H1 (cell line): ENCODE measurements at regions not wholly inside any gene's neighbourhood (a gene's known extent, or its start where the extent isn't known, plus 50 kb on each side); places are given as distances from the start of the nearest gene placed in this dataset.

ENCODE experiments used
- CTCF ChIA-PET: fragments of 300-600 bp; sonication (Branson Sonifier 250); formaldehyde crosslinking; loops from one replicate; lab custom pipeline; 2021; ENCODE audit not compliant: partially characterized antibody; lab: Charles Lee
- POLR2A ChIA-PET: fragments of 300-600 bp; sonication (Branson Sonifier 250); formaldehyde crosslinking; loops from one replicate; lab custom pipeline; 2021; ENCODE audit warnings: inconsistent platforms; ENCODE audit not compliant: partially characterized antibody; lab: Charles Lee
- DNase-seq, 2 experiments: peaks; one replicate each; pipeline versions ENCODE4 v3.0.0 to v3.0.0-alpha.2; 2010 to 2022; ENCODE audit warnings: low spot score in 2 of 2, low read depth in 1 of 2, mixed read lengths in 1 of 2
- FAIRE-seq: peaks from 2 replicates; lab custom pipeline; 2011; peaks lifted over from hg19 to GRCh38; lab: Jason Lieb, UNC
- H2AFZ ChIP-seq: 2 replicates; pipeline ENCODE4 v1.8.1; 2012; ENCODE audit warnings: low read length, inconsistent platforms
- H2AK5ac ChIP-seq: 2 replicates; pipeline ENCODE4 v1.6.1; 2013; ENCODE audit warnings: low read depth, low read length
- H2BK120ac ChIP-seq: replicated peaks from 2 replicates; pipeline ENCODE3; 2013; ENCODE audit warnings: low read depth, low read length, inconsistent platforms
- H2BK12ac ChIP-seq: 2 replicates; pipeline ENCODE4 v1.6.1; 2013; ENCODE audit warnings: low read depth, low read length
- H2BK15ac ChIP-seq: 2 replicates; pipeline ENCODE4 v1.6.1; 2013; ENCODE audit warnings: low read length
- H2BK20ac ChIP-seq: 2 replicates; pipeline ENCODE4 v1.6.1; 2013; ENCODE audit warnings: low read length
- H2BK5ac ChIP-seq: 2 replicates; pipeline ENCODE4 v1.6.1; 2013; ENCODE audit warnings: low read depth, low read length
- H3K14ac ChIP-seq: 2 replicates; pipeline ENCODE4 v1.6.1; 2013; ENCODE audit warnings: inconsistent platforms; ENCODE audit not compliant: insufficient read length
- H3K18ac ChIP-seq: 2 replicates; pipeline ENCODE4 v1.6.1; 2013; ENCODE audit warnings: low read length; ENCODE audit errors: extremely low read depth
- H3K23ac ChIP-seq: 2 replicates; pipeline ENCODE4 v1.6.1; 2013; ENCODE audit warnings: inconsistent platforms; ENCODE audit not compliant: insufficient read length
- H3K23me2 ChIP-seq: 2 replicates; pipeline ENCODE4 v1.6.1; 2013; ENCODE audit warnings: low read depth, low read length
- H3K27ac ChIP-seq: 2 replicates; pipeline ENCODE4 v1.6.1; 2011; ENCODE audit warnings: low read depth, low read length, inconsistent platforms
- H3K27me3 ChIP-seq, 4 experiments: replicated peaks in 1 of 4; 1 replicate in 1 of 4; 2 replicates in 3 of 4; pipeline versions ENCODE4 v1.6.1 to v1.8.1; 2011 to 2013; ENCODE audit warnings: low read length in 3 of 4, mild to moderate bottlenecking in 3 of 4, inconsistent platforms in 2 of 4, mixed read lengths in 2 of 4, moderate library complexity in 1 of 4; ENCODE audit not compliant: control insufficient read depth in 3 of 4, insufficient read depth in 3 of 4; ENCODE audit errors: extremely low read depth in 1 of 4
- H3K36me3 ChIP-seq, 4 experiments: 2 replicates each; pipeline versions ENCODE4 v1.6.1 to v1.8.1; 2011 to 2013; ENCODE audit warnings: mild to moderate bottlenecking in 4 of 4, low read length in 3 of 4, moderate library complexity in 2 of 4, control low read depth in 1 of 4, inconsistent platforms in 1 of 4; ENCODE audit not compliant: insufficient read depth in 4 of 4, control insufficient read depth in 2 of 4
- H3K4ac ChIP-seq: replicated peaks from 2 replicates; pipeline ENCODE3; 2013; ENCODE audit warnings: low read length, low read depth, mixed read lengths, inconsistent platforms; ENCODE audit not compliant: insufficient read length
- H3K4me1 ChIP-seq, 4 experiments: replicated peaks in 1 of 4; 1 replicate in 1 of 4; 2 replicates in 3 of 4; pipeline versions ENCODE4 v1.6.1 to v1.8.1; 2011 to 2013; ENCODE audit warnings: low read length in 3 of 4, inconsistent platforms in 2 of 4, mixed read lengths in 1 of 4; ENCODE audit not compliant: insufficient read depth in 4 of 4, control insufficient read depth in 3 of 4
- H3K4me2 ChIP-seq, 2 experiments: 2 replicates each; pipeline versions ENCODE4 v1.6.1 to v1.8.1; 2011 to 2013; ENCODE audit warnings: low read depth in 2 of 2, low read length in 2 of 2, control low read depth in 1 of 2, inconsistent platforms in 1 of 2, mild to moderate bottlenecking in 1 of 2; ENCODE audit not compliant: insufficient read depth in 1 of 2
- H3K4me3 ChIP-seq, 4 experiments: fragments of 200-600, 300-600 bp in 1 of 4; sonication (generic), shearing (Covaris generic), sonication (Bioruptor Twin) in 1 of 4; 2 replicates each; pipeline versions ENCODE4 v1.5.1 to v1.8.1; 2011 to 2016; ENCODE audit warnings: low read length in 4 of 4, low read depth in 3 of 4, control low read depth in 2 of 4, inconsistent platforms in 2 of 4, mild to moderate bottlenecking in 2 of 4, mixed read lengths in 1 of 4, moderate library complexity in 1 of 4; ENCODE audit not compliant: insufficient read depth in 2 of 4; ENCODE audit errors: extremely low read depth in 1 of 4
- H3K56ac ChIP-seq: replicated peaks from 2 replicates; pipeline ENCODE3; 2013; ENCODE audit warnings: low read depth, mild to moderate bottlenecking, mixed read lengths, low read length, inconsistent platforms; ENCODE audit not compliant: insufficient read length
- H3K79me1 ChIP-seq: 2 replicates; pipeline ENCODE4 v1.6.1; 2013; ENCODE audit warnings: low read depth, low read length, control low read depth
- H3K79me2 ChIP-seq, 2 experiments: 2 replicates each; pipeline versions ENCODE4 v1.6.1 to v1.8.1; 2012 to 2013; ENCODE audit warnings: low read length in 2 of 2, mild to moderate bottlenecking in 2 of 2, inconsistent platforms in 1 of 2; ENCODE audit not compliant: insufficient read depth in 2 of 2, control insufficient read depth in 1 of 2
- H3K9ac ChIP-seq, 4 experiments: replicated peaks in 1 of 4; 1 replicate in 1 of 4; 2 replicates in 3 of 4; pipeline versions ENCODE4 v1.6.1 to v1.8.1; 2011 to 2013; ENCODE audit warnings: low read depth in 3 of 4, low read length in 3 of 4, control low read depth in 2 of 4, mild to moderate bottlenecking in 2 of 4, moderate library complexity in 2 of 4, inconsistent platforms in 1 of 4; ENCODE audit errors: extremely low read depth in 1 of 4
- H3K9me3 ChIP-seq, 2 experiments: 2 replicates each; pipeline versions ENCODE4 v1.6.1 to v1.8.1; 2012 to 2013; ENCODE audit warnings: mild to moderate bottlenecking in 2 of 2, moderate library complexity in 2 of 2, control low read depth in 1 of 2, inconsistent platforms in 1 of 2, low read depth in 1 of 2, low read length in 1 of 2, mixed read lengths in 1 of 2; ENCODE audit not compliant: insufficient read depth in 2 of 2
- H4K20me1 ChIP-seq, 2 experiments: replicated peaks in 1 of 2; 2 replicates each; pipeline versions ENCODE3 to v1.8.1; 2011 to 2013; ENCODE audit warnings: inconsistent platforms in 2 of 2, low read length in 2 of 2, mild to moderate bottlenecking in 1 of 2; ENCODE audit not compliant: insufficient read depth in 2 of 2, control insufficient read depth in 1 of 2
- H4K5ac ChIP-seq: 2 replicates; pipeline ENCODE4 v1.6.1; 2013; ENCODE audit warnings: low read length, low read depth, mixed read lengths, inconsistent platforms; ENCODE audit not compliant: insufficient read length
- H4K8ac ChIP-seq: 2 replicates; pipeline ENCODE4 v1.8.0; 2013; ENCODE audit warnings: mild to moderate bottlenecking, moderate library complexity, low read length, inconsistent platforms; ENCODE audit not compliant: insufficient read depth; ENCODE audit errors: extremely low read depth
- H4K91ac ChIP-seq: replicated peaks from 2 replicates; pipeline ENCODE3; 2013; ENCODE audit warnings: low read length, mixed read lengths, inconsistent platforms; ENCODE audit not compliant: insufficient read length
- BACH1 ChIP-seq: IDR thresholded peaks from 2 replicates; pipeline ENCODE4 v1.6.1; 2012; ENCODE audit warnings: low read length, improper control_type of control experiment
- CBX5 ChIP-seq: fragments of 300-800, 300-1000 bp; sonication (generic); IDR thresholded peaks from 2 replicates; pipeline ENCODE4 v1.7.1; 2016; ENCODE audit warnings: antibody characterized with exemption, low read length, low read depth
- EGR1 ChIP-seq: IDR thresholded peaks from 2 replicates; pipeline ENCODE4 v1.6.1; 2011; ENCODE audit warnings: low read depth, low read length, borderline replicate concordance
- GTF2F1 ChIP-seq: IDR thresholded peaks from 2 replicates; pipeline ENCODE4 v1.6.1; 2012; ENCODE audit warnings: low read depth, low read length, improper control_type of control experiment, borderline replicate concordance
- KDM1A ChIP-seq: fragments of 200-600, 300-600 bp; sonication (generic); IDR thresholded peaks from 2 replicates; pipeline ENCODE4 v1.7.1; 2016; ENCODE audit warnings: mild to moderate bottlenecking, low read length, borderline replicate concordance
- NANOG ChIP-seq: IDR thresholded peaks from 2 replicates; pipeline ENCODE4 v1.6.1; 2011; ENCODE audit warnings: low read length, low read depth, mild to moderate bottlenecking, inconsistent platforms; ENCODE audit not compliant: insufficient read depth, poor library complexity, severe bottlenecking
- SP2 ChIP-seq: IDR thresholded peaks from 2 replicates; pipeline ENCODE4 v1.6.1; 2012; ENCODE audit warnings: mild to moderate bottlenecking, low read length, inconsistent platforms
- SUZ12 ChIP-seq: fragments of 200-600 bp; sonication (generic); IDR thresholded peaks from 2 replicates; pipeline ENCODE4 v1.6.1; 2012; ENCODE audit warnings: mild to moderate bottlenecking, inconsistent platforms, low read length, moderate library complexity, mixed read lengths
- TAF1 ChIP-seq: IDR thresholded peaks from 2 replicates; pipeline ENCODE4 v1.6.1; 2011; ENCODE audit warnings: mild to moderate bottlenecking, low read depth, low read length
- TAF7 ChIP-seq: optimal IDR thresholded peaks from 2 replicates; pipeline ENCODE3; 2011; ENCODE audit warnings: low read depth, mild to moderate bottlenecking, inconsistent platforms, low read length, moderate library complexity, borderline replicate concordance
- TEAD4 ChIP-seq: IDR thresholded peaks from 2 replicates; pipeline ENCODE4 v1.6.1; 2012; ENCODE audit warnings: low read depth, low read length, inconsistent platforms, mixed read lengths
- WGBS, 2 experiments: shearing (Covaris generic) in 1 of 2; methylation state at CpG; one replicate each; pipeline versions ENCODE4 v1.1.6 to v1.1.7; 2013 to 2015; ENCODE audit warnings: low lambda C conversion rate in 2 of 2, mixed read lengths in 2 of 2, inconsistent platforms in 1 of 2, low coverage in 1 of 2, missing lambda C conversion rate in 1 of 2; ENCODE audit not compliant: insufficient replicate concordance in 2 of 2, insufficient coverage in 1 of 2, insufficient read length in 1 of 2; ENCODE audit errors: extremely low coverage in 1 of 2, missing lambda C conversion rate in 1 of 2; 5-methylcytosine and 5-hydroxymethylcytosine counted together
- TF ChIP-seq, protein P1 (sequence below): IDR thresholded peaks from 2 replicates; pipeline ENCODE4 v1.6.1; 2011; ENCODE audit warnings: low read depth, mild to moderate bottlenecking, low read length; ENCODE audit not compliant: insufficient read depth
- TF ChIP-seq, protein P2 (sequence below): IDR thresholded peaks from 2 replicates; pipeline ENCODE4 v1.6.1; 2012; ENCODE audit warnings: inconsistent platforms

DNA sequence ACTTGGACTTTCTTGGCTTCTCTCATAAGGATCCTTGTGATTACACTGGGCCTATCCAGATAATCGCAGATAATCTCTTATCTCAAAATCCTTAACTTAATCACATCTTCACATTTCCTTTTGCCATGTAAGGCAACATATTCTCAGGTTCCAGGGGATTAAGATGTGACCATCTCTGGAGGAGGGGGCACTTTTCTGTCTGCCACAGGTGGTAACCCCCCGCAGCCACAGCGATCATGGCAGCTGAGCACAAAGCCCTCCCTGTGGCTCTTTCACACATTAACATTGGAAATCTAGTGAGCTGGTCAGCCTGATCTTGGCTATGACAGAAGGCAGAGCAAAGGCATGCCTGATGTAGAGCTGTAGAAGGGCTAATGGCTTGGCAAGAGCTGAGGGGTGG is 69.1 kb upstream of the CD82 start:
- Histone ChIP-seq H3K9ac (no peak overlapping the region), H3K4me1 (no peaks in the 10 kb centered on the region), H2AFZ (no peak overlapping the region), H2BK120ac (no peak overlapping the region), H3K79me1 (no peaks in the 10 kb centered on the region), H4K20me1 (no peaks in the 10 kb centered on the region), H3K4me2 (no peak overlapping the region), H4K91ac (no peak overlapping the region), H3K36me3 (no peaks in the 10 kb centered on the region), H3K9me3 (no peaks in the 10 kb centered on the region), H3K27me3 (no peaks in the 10 kb centered on the region), H3K23ac (no peak overlapping the region), H3K79me2 (no peaks in the 10 kb centered on the region), H3K23me2 (no peaks in the 10 kb centered on the region), H3K18ac (no peak overlapping the region), H3K14ac (no peak overlapping the region), H4K8ac (no peak overlapping the region), H2BK5ac (no peak overlapping the region), H2BK20ac (no peak overlapping the region), H2AK5ac (no peak overlapping the region), H3K4ac (no peak overlapping the region), H3K27ac (no peak overlapping the region), H2BK15ac (no peak overlapping the region), H4K5ac (no peak overlapping the region), H2BK12ac (no peak overlapping the region; the same call in 1 of the 2 replicates), H3K4me3 (no peak overlapping the region), H3K56ac (no peak overlapping the region)
- ChIA-PET POLR2A (interaction anchor here (0.6 kb wide), 1 partner anchor 56 kb away, joined by 3 read pairs; no protein-coding TSS in a partner anchor), CTCF (interaction anchor here (1.0 to 1.8 kb wide), 5 partner anchors 27 to 145 kb away, joined by 3 to 5 read pairs (median 3); no protein-coding TSS in a partner anchor)
- no peak for DNase-seq
- FAIRE-seq: no peak
- 86% methylated on average over 3 of the region's 3 CpGs; no CpG with 5 or more reads in 1 of the 2 experiments for WGBS, 2 experiments
- no peak for TF ChIP-seq SUZ12
- TF ChIP-seq, protein P1, sequence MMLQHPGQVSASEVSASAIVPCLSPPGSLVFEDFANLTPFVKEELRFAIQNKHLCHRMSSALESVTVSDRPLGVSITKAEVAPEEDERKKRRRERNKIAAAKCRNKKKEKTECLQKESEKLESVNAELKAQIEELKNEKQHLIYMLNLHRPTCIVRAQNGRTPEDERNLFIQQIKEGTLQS: no peak
- TF ChIP-seq TAF7: no peak
- TF ChIP-seq KDM1A: no peak
- no peak for TF ChIP-seq TEAD4
- TF ChIP-seq CBX5: no peak
- no peak for TF ChIP-seq EGR1
- no peak for TF ChIP-seq GTF2F1
- TF ChIP-seq BACH1: no peak
- TF ChIP-seq SP2: no peak
- TF ChIP-seq TAF1: no peak
- TF ChIP-seq, protein P2, sequence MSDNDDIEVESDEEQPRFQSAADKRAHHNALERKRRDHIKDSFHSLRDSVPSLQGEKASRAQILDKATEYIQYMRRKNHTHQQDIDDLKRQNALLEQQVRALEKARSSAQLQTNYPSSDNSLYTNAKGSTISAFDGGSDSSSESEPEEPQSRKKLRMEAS: no peak
- no peak for TF ChIP-seq NANOG
